Calu3 (cell line): ENCODE measurements at regions not wholly inside any gene's neighbourhood (a gene's known extent, or its start where the extent isn't known, plus 50 kb on each side); places are given as distances from the start of the nearest gene placed in this dataset.

Experiments used
- BruUV-seq: library from RNA; stranded (reverse); fragments of 400-500 nt; replicated peaks from 2 replicates; lab custom pipeline; 2021; lab: Mats Ljungman, UMichigan
- CTCF ChIA-PET: fragments of 300-600 bp; sonication (Branson Sonifier 250); formaldehyde crosslinking; loops from one replicate; lab custom pipeline; 2022; ENCODE audit warnings: antibody characterized with exemption; lab: Charles Lee
- DNase-seq: peaks from one replicate; pipeline ENCODE4 v3.0.0; 2022
- H3K27ac Mint-ChIP-seq: one replicate; pipeline ENCODE4 v1.8.0; 2022; ENCODE audit warnings: mixed read lengths; ENCODE audit not compliant: unreplicated experiment
- H3K27me3 Mint-ChIP-seq: one replicate; pipeline ENCODE4 v1.8.0; 2022; ENCODE audit warnings: mixed read lengths; ENCODE audit not compliant: unreplicated experiment
- H3K36me3 Mint-ChIP-seq: one replicate; pipeline ENCODE4 v1.8.0; 2022; ENCODE audit warnings: mild to moderate bottlenecking, moderate library complexity, mixed read lengths; ENCODE audit not compliant: insufficient read depth, unreplicated experiment
- H3K4me1 Mint-ChIP-seq: one replicate; pipeline ENCODE4 v1.8.0; 2022; ENCODE audit warnings: mild to moderate bottlenecking, low read depth, mixed read lengths; ENCODE audit not compliant: unreplicated experiment
- H3K4me3 Mint-ChIP-seq: one replicate; pipeline ENCODE4 v1.8.0; 2022; ENCODE audit warnings: mild to moderate bottlenecking, low read depth, moderate library complexity, mixed read lengths; ENCODE audit not compliant: unreplicated experiment
- H3K9me3 Mint-ChIP-seq: one replicate; pipeline ENCODE4 v1.8.0; 2022; ENCODE audit warnings: low read depth, mixed read lengths; ENCODE audit not compliant: unreplicated experiment
- intact Hi-C: fragments of 100-400 bp; cut with micrococcal nuclease; formaldehyde crosslinking; loops from one replicate; pipeline ENCODE4 v1.10.0; 2022; ENCODE audit not compliant: unreplicated experiment
- TF ChIP-seq, protein P1 (sequence below): fragments of 200-600 bp; IDR thresholded peaks from one replicate; pipeline ENCODE4 v1.8.0; 2022; ENCODE audit warnings: antibody characterized with exemption; ENCODE audit not compliant: unreplicated experiment

DNA sequence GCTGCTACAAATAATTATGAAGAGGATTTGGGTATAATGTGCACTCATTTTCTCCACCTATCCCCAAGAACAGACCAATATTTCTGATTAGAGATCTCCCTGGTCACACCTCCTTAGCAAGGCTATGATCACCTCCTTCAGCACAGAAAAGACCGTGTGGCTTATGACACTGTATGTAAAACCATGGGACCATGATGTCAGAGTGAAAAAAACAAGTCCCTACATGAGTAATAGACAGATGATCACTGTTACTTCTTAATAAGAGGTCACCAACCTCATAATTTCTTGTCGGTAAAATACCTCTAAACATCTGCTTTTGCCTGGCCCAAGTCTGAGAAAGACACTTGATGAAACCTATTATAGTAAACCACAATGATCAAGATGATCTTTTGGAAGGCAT, 330.6 kb upstream of the F9 start:
- no peak for DNase-seq
- CTCF ChIA-PET, result no interaction called here
- peaks cover 8% of the 10 kb centered on the region for H3K27me3 Mint-ChIP-seq

GRCh38 chrX:139198936-139199335, 331.6 kb upstream of the F9 start:
- no TSS peak for BruUV-seq
- H3K4me1 Mint-ChIP-seq, result no peaks in the 10 kb centered on the region
- intact Hi-C loops, result no loop called here
- DNase-seq, result no peak
- H3K9me3 Mint-ChIP-seq, result peaks cover 3% of the 10 kb centered on the region
- CTCF ChIA-PET, result no interaction called here
- H3K36me3 Mint-ChIP-seq, result peaks cover 5% of the 10 kb centered on the region
- H3K27ac Mint-ChIP-seq, result no peak overlapping the region
- TF ChIP-seq, protein P1, sequence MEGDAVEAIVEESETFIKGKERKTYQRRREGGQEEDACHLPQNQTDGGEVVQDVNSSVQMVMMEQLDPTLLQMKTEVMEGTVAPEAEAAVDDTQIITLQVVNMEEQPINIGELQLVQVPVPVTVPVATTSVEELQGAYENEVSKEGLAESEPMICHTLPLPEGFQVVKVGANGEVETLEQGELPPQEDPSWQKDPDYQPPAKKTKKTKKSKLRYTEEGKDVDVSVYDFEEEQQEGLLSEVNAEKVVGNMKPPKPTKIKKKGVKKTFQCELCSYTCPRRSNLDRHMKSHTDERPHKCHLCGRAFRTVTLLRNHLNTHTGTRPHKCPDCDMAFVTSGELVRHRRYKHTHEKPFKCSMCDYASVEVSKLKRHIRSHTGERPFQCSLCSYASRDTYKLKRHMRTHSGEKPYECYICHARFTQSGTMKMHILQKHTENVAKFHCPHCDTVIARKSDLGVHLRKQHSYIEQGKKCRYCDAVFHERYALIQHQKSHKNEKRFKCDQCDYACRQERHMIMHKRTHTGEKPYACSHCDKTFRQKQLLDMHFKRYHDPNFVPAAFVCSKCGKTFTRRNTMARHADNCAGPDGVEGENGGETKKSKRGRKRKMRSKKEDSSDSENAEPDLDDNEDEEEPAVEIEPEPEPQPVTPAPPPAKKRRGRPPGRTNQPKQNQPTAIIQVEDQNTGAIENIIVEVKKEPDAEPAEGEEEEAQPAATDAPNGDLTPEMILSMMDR, result no peak
- no peak overlapping the region for H3K4me3 Mint-ChIP-seq
- H3K27me3 Mint-ChIP-seq, result no peaks in the 10 kb centered on the region

More for the DNA sequence above, 330.6 kb upstream of the F9 start:
- no peak overlapping the region for H3K27ac Mint-ChIP-seq
- H3K4me1 Mint-ChIP-seq, result no peaks in the 10 kb centered on the region
- intact Hi-C loops, result no loop called here
- H3K4me3 Mint-ChIP-seq, result no peak overlapping the region
- TF ChIP-seq, protein P1, result no peak
- peaks cover 3% of the 10 kb centered on the region for H3K9me3 Mint-ChIP-seq
- BruUV-seq, result no TSS peak
- peaks cover 7% of the 10 kb centered on the region for H3K36me3 Mint-ChIP-seq

- H3K27ac Mint-ChIP-seq, result no peak overlapping the region
- intact Hi-C loops, result no loop called here
- TF ChIP-seq, protein P1, result no peak
- no TSS peak for BruUV-seq
- H3K4me3 Mint-ChIP-seq, result no peak overlapping the region
- CTCF ChIA-PET, result no interaction called here
- peaks cover 3% of the 10 kb centered on the region for H3K9me3 Mint-ChIP-seq
- H3K27me3 Mint-ChIP-seq, result no peaks in the 10 kb centered on the region
- H3K36me3 Mint-ChIP-seq, result no peaks in the 10 kb centered on the region
- no peaks in the 10 kb centered on the region for H3K4me1 Mint-ChIP-seq
- DNase-seq, result no peak
These were observed 333.6 kb upstream of the F9 start for GRCh38 chrX:139196890-139197289.

DNA sequence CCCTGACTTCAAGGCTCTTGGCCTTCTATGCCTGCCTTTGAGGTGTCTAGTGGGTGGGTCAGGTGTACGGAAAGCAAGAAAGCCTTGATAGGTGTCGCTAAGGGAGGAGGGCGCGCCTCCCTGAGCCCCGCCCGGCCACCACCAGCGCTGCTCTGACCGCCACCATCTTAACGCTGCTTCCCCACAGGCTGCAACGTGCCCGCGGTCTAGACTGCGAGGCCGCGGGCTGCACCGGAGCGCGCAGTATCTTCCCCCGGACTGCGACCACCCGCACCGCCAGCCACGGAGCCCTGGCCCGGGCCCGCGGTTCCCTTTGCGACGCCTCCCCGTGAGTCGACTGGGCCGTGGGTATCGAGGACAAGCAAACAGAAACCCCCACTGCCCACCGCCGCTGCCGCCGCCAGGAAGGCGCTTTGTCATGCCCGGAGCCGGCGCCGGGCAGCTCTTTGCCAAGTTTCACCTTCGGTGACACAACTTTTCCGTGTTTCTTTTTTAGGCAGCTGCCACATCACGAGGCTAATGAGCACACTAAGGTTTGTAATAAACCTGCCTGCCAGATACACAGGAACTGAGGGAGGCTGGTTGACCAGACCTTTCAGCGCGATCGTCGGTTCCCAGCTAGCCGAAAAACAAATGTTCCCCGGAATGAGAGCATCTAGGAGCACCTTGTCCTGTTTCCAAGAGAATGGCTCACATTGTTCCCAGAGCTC, 335.8 kb upstream of the F9 start:
- CTCF ChIA-PET, result no interaction called here
- H3K27ac Mint-ChIP-seq, result no peak overlapping the region
- no peaks in the 10 kb centered on the region for H3K4me1 Mint-ChIP-seq
- no peaks in the 10 kb centered on the region for H3K36me3 Mint-ChIP-seq
- TF ChIP-seq, protein P1, result no peak
- H3K27me3 Mint-ChIP-seq, result no peaks in the 10 kb centered on the region
- peaks cover 3% of the 10 kb centered on the region for H3K9me3 Mint-ChIP-seq
- H3K4me3 Mint-ChIP-seq, result no peak overlapping the region
- intact Hi-C loops, result no loop called here
- no peak for DNase-seq
- BruUV-seq, result no TSS peak
